Uterus (tissue), 3 donors: ENCODE measurements at regions not wholly inside any gene's neighbourhood (a gene's known extent, or its start where the extent isn't known, plus 50 kb on each side); places are given as distances from the start of the nearest gene placed in this dataset.

Source experiments
- DNase-seq, 2 donors: peaks; one replicate each; pipeline ENCODE4 v3.0.0-alpha.2; 2019 to 2020
- H3K27ac ChIP-seq, 2 donors: fragments of 200-600 bp; sonication (generic); 1 replicate in 1 of 2; 2 replicates in 1 of 2; pipeline ENCODE4 v1.5.1; 2016 to 2018
- H3K27me3 ChIP-seq, 2 donors: fragments of 200-600 bp; sonication (generic); one replicate each; pipeline ENCODE4 v1.5.1; 2018 to 2019; ENCODE audit warnings: control low read depth in 1 of 2
- H3K36me3 ChIP-seq, 2 donors: fragments of 200-600 bp; sonication (generic); one replicate each; pipeline ENCODE4 v1.5.1; 2019; ENCODE audit warnings: control low read depth in 1 of 2
- H3K4me1 ChIP-seq, 2 donors: fragments of 200-600 bp; sonication (generic); one replicate each; pipeline ENCODE4 v1.5.1; 2018 to 2019; ENCODE audit warnings: control low read depth in 1 of 2
- H3K4me3 ChIP-seq, 2 donors: fragments of 200-600 bp; sonication (generic); 1 replicate in 1 of 2; 2 replicates in 1 of 2; pipeline ENCODE4 v1.5.1; 2018 to 2019; ENCODE audit warnings: mild to moderate bottlenecking in 1 of 2
- H3K9me3 ChIP-seq, 2 donors: fragments of 200-600 bp; sonication (generic); one replicate each; pipeline ENCODE4 v1.5.1; 2019; ENCODE audit warnings: control low read depth in 1 of 2
- POLR2A ChIP-seq, 2 donors: fragments of 450-650 bp; IDR thresholded peaks; one replicate each; pipeline ENCODE4 v1.6.1; 2016; ENCODE audit warnings: antibody characterized with exemption in 2 of 2, mild to moderate bottlenecking in 1 of 2, moderate library complexity in 1 of 2
- intact Hi-C: fragments of 100-400 bp; cut with DNase I; formaldehyde crosslinking; loops from one replicate; pipeline ENCODE4 v1.15.1; 2023; ENCODE audit warnings: low total_unique reads
- TF ChIP-seq, protein P1 (sequence below), 4 experiments: fragments of 200-600 bp in 2 of 4; fragments of 450-650 bp in 2 of 4; sonication (generic) in 2 of 4; IDR thresholded peaks; one replicate each; pipeline ENCODE4 v1.5.1; 2016 to 2019; ENCODE audit warnings: antibody characterized with exemption in 4 of 4, mild to moderate bottlenecking in 2 of 4, moderate library complexity in 1 of 4
- donor health status: DM: yes; HTN: yes; CAD: no.

DNA sequence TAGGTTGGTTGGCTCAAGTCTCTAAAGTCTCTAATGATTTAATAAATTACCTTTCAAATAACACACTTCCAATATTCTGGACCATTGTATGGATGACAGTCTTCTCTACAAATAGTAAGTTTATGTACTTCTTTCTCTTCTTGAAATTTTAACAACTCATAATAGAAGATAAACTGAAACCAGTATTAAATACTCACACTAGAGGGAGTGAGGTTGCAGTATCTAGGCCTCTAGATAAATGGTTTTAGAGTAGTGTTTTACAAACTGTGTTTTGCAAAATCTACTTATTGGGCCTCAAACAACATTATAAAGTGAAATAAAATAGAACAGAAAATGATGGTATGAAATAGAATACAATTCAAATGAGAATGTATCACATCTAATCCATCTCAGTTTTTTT, 479.9 kb upstream of the BRINP3 start:
- no peaks in the 10 kb centered on the region for H3K9me3 ChIP-seq
- TF ChIP-seq, protein P1, sequence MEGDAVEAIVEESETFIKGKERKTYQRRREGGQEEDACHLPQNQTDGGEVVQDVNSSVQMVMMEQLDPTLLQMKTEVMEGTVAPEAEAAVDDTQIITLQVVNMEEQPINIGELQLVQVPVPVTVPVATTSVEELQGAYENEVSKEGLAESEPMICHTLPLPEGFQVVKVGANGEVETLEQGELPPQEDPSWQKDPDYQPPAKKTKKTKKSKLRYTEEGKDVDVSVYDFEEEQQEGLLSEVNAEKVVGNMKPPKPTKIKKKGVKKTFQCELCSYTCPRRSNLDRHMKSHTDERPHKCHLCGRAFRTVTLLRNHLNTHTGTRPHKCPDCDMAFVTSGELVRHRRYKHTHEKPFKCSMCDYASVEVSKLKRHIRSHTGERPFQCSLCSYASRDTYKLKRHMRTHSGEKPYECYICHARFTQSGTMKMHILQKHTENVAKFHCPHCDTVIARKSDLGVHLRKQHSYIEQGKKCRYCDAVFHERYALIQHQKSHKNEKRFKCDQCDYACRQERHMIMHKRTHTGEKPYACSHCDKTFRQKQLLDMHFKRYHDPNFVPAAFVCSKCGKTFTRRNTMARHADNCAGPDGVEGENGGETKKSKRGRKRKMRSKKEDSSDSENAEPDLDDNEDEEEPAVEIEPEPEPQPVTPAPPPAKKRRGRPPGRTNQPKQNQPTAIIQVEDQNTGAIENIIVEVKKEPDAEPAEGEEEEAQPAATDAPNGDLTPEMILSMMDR (IDR thresholded peaks at IDR 0.05): no peak
- TF ChIP-seq POLR2A (IDR thresholded peaks at IDR 0.05): no peak
- no peaks in the 10 kb centered on the region for H3K27me3 ChIP-seq
- H3K36me3 ChIP-seq: no peaks in the 10 kb centered on the region
- H3K4me3 ChIP-seq: no peak overlapping the region
- H3K4me1 ChIP-seq: no peaks in the 10 kb centered on the region
- intact Hi-C loops: no loop called here
- no peak for DNase-seq
- no peak overlapping the region for H3K27ac ChIP-seq

DNA sequence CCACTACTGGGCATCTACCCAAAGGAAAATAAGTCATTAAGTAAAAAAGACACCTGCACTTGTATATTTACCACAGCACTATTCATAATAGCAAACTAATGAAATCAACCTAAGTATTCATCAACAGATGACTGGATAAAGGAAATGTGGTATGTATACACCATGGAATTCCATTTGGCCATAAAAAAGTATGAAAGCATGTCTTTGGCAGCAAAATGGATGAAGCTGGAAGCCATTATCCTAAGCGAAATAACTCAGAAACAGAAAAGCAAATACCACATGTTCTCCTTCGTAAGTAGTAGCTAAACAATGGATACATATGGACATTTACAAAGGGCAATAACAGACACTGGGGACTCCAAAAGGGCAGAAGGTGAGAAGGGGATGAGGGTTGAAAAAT, 485.7 kb upstream of the BRINP3 start:
- TF ChIP-seq POLR2A (IDR thresholded peaks at IDR 0.05): no peak
- TF ChIP-seq, protein P1 (IDR thresholded peaks at IDR 0.05): no peak
- Histone ChIP-seq H3K27ac (no peak overlapping the region), H3K4me3 (no peak overlapping the region), H3K4me1 (no peaks in the 10 kb centered on the region), H3K9me3 (no peaks in the 10 kb centered on the region), H3K27me3 (no peaks in the 10 kb centered on the region), H3K36me3 (no peaks in the 10 kb centered on the region)
- no peak for DNase-seq
- intact Hi-C loops: no loop called here

DNA sequence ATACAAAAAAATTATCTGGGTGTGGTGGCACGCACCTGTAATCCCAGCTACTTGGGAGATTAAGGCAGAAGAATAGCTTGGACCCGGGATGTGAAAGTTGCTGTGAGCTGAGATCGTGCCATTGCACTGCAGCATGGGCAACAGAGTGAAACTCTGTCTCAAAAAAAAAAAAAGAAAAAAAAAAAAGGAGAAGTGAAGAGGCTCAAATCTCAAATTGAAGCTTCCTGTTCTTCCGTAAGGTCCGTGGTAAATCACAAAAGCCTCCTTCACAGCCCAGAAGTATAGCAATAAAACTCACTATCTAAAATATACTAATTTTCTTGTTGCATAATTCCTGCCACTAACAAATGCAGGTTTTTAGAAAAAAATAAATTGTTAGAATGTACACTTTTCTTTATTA, 498.2 kb upstream of the BRINP3 start:
- intact Hi-C loops: no loop called here
- no peaks in the 10 kb centered on the region for H3K9me3 ChIP-seq

DNA sequence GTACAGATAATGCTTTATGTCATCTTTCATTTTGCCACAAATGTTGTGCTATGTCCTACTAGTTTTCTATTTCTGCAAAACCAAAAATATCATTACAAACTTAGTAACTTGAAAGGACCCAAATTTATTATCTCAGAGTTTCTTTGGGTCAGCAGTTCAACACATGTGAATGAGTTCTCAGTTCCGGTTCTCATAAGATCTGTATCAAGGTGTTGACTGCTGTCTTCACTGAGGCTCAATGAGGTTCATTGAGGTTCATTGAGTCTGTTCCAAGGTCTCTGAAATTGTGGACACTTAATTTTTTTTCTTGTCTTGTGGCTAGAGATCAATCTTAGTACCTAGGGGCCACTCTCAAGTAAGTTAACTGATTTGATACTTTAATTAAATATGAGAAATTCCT, 525.1 kb upstream of the BRINP3 start:
- no peak overlapping the region for H3K27ac ChIP-seq
- intact Hi-C loops: no loop called here

More for the DNA sequence above, 498.2 kb upstream of the BRINP3 start:
- Histone ChIP-seq H3K27ac (no peak overlapping the region), H3K4me1 (no peaks in the 10 kb centered on the region), H3K36me3 (peaks cover 0 to 4% of the 10 kb centered on the region in 2 donors), H3K4me3 (no peak overlapping the region), H3K27me3 (no peaks in the 10 kb centered on the region)
- no peak for DNase-seq
- TF ChIP-seq, protein P1 (IDR thresholded peaks at IDR 0.05): no peak
- no peak for TF ChIP-seq POLR2A (IDR thresholded peaks at IDR 0.05)

DNA sequence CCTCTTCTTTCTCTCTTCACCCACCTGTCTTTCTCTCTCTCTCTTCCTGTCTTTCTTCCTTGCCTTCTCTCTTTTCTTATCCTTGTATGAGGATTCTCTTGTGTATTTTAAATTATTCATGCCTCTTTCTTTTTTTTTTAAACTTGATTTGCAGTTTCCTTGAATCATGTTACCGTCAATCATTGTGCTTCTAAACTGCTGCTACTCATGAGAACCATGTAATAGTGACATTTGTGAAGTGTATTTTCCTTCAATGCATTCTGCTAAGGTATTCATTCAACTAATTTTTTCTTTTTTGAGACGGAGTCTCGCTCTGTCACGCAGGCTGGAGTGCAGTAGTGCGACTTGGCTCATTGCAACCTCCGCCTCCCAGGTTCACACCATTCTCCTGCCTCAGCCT, 539.1 kb upstream of the BRINP3 start:
- Histone ChIP-seq H3K9me3 (no peaks in the 10 kb centered on the region), H3K27me3 (no peaks in the 10 kb centered on the region), H3K4me3 (no peak overlapping the region), H3K27ac (no peak overlapping the region), H3K4me1 (no peaks in the 10 kb centered on the region), H3K36me3 (no peaks in the 10 kb centered on the region)
- TF ChIP-seq POLR2A (IDR thresholded peaks at IDR 0.05): no peak
- TF ChIP-seq, protein P1 (IDR thresholded peaks at IDR 0.05): no peak
- intact Hi-C loops: no loop called here
- DNase-seq: no peak

More for the DNA sequence above, 525.1 kb upstream of the BRINP3 start:
- no peaks in the 10 kb centered on the region for H3K36me3 ChIP-seq
- TF ChIP-seq POLR2A (IDR thresholded peaks at IDR 0.05): no peak
- TF ChIP-seq, protein P1 (IDR thresholded peaks at IDR 0.05): no peak
- no peak overlapping the region for H3K4me3 ChIP-seq
- no peaks in the 10 kb centered on the region for H3K9me3 ChIP-seq
- no peak for DNase-seq
- H3K27me3 ChIP-seq: no peaks in the 10 kb centered on the region
- H3K4me1 ChIP-seq: no peaks in the 10 kb centered on the region
